SK-N-MC (cell line): ENCODE measurements at regions not wholly inside any gene's neighbourhood (a gene's known extent, or its start where the extent isn't known, plus 50 kb on each side); places are given as distances from the start of the nearest gene placed in this dataset.

Experiments
- DNase-seq: peaks from one replicate; pipeline ENCODE4 v3.0.0-alpha.2; 2011; ENCODE audit warnings: low read depth, low spot score
- H3K27ac ChIP-seq: fragments of 200-600 bp; sonication (generic); 2 replicates; pipeline ENCODE4 v1.5.1; 2016; ENCODE audit warnings: mixed run types
- H3K36me3 ChIP-seq: fragments of 200-600 bp; sonication (generic); 2 replicates; pipeline ENCODE4 v1.6.1; 2017; ENCODE audit warnings: antibody characterized with exemption, low read length, mixed read lengths; ENCODE audit not compliant: insufficient read depth
- H3K4me3 ChIP-seq: fragments of 200-600 bp; sonication (generic); 2 replicates; pipeline ENCODE4 v1.5.1; 2016
- H3K9ac ChIP-seq: fragments of 200-600 bp; sonication (generic); 2 replicates; pipeline ENCODE4 v1.8.0; 2017; ENCODE audit warnings: mixed run types, mixed read lengths; ENCODE audit not compliant: insufficient read length
- H3K9me3 ChIP-seq: fragments of 200-600 bp; sonication (generic); 2 replicates; pipeline ENCODE4 v1.6.1; 2017; ENCODE audit warnings: low read depth, mild to moderate bottlenecking, antibody characterized with exemption, low read length, moderate library complexity, mixed read lengths
- EZH2 ChIP-seq: fragments of 200-600 bp; sonication (generic); IDR thresholded peaks from one replicate; pipeline ENCODE4 v1.6.1; 2017; ENCODE audit warnings: antibody characterized with exemption
- FOXP2 ChIP-seq: optimal IDR thresholded peaks from 2 replicates; pipeline ENCODE3; 2011; ENCODE audit warnings: mild to moderate bottlenecking, moderate library complexity; ENCODE audit not compliant: insufficient read depth; ENCODE audit errors: extremely low read length, control extremely low read depth
- POLR2AphosphoS5 ChIP-seq: IDR thresholded peaks from 2 replicates; pipeline ENCODE4 v1.6.1; 2012; ENCODE audit warnings: mild to moderate bottlenecking, low read depth, low read length, borderline replicate concordance

GRCh38 chr6:74879976-74880375 is 325.9 kb downstream of the COL12A1 start:
- Histone ChIP-seq H3K36me3 (no peaks in the 10 kb centered on the region), H3K9me3 (no peaks in the 10 kb centered on the region), H3K27ac (no peak overlapping the region), H3K9ac (no peak overlapping the region), H3K4me3 (no peak overlapping the region)
- DNase-seq: no peak
- TF ChIP-seq FOXP2 (no peak), EZH2 (no peak), POLR2AphosphoS5 (no peak)

DNA sequence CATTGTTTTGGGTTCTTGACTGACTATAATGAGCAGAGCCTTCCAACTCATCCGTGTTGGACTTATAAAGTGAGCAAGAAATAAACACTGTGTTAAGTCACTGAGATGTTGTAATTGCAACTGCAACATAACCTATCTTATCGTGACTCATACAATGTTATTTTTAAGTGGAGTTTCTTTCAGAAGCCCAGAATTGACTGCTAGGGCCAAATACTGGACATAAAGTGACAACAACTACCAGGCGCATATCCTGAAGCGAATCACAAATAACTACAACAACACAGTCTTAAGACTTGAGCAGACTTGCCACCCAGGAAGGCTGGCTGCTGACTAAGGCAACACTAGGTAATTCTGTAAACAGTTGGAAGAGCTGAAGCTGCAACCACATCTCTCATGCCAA is 326.6 kb downstream of the COL12A1 start:
- DNase-seq: no peak
- no peak overlapping the region for H3K9ac ChIP-seq
- no peak overlapping the region for H3K4me3 ChIP-seq
- TF ChIP-seq EZH2 (no peak), POLR2AphosphoS5 (no peak), FOXP2 (no peak)
- H3K9me3 ChIP-seq: no peaks in the 10 kb centered on the region
- no peaks in the 10 kb centered on the region for H3K36me3 ChIP-seq
- H3K27ac ChIP-seq: no peak overlapping the region

DNA sequence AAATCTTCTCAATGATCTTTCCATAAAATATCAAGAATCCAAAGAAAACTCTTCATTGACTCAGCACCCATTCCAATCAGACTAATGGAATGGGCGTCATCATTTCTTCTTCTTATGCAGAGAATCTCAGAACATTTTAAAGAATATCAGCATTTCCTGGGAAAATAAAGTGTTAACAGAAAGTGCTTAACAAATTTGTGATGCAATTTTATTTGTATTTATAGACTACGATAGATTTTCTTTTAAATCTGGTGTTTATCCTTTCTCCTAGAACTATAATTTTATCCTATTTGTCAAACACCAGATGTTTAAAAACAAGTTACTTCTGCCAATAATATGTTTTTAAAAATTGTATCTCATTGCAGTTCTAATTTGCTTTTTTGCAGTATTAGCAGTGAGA is 330.7 kb downstream of the COL12A1 start:
- Histone ChIP-seq H3K4me3 (no peak overlapping the region), H3K9ac (no peak overlapping the region), H3K9me3 (no peaks in the 10 kb centered on the region), H3K27ac (no peak overlapping the region), H3K36me3 (no peaks in the 10 kb centered on the region)
- no peak for DNase-seq
- no peak for TF ChIP-seq POLR2AphosphoS5
- no peak for TF ChIP-seq FOXP2
- no peak for TF ChIP-seq EZH2

GRCh38 chr6:74872754-74873476 is 332.9 kb downstream of the COL12A1 start:
- Histone ChIP-seq H3K9ac (no peak overlapping the region), H3K9me3 (no peaks in the 10 kb centered on the region), H3K36me3 (no peaks in the 10 kb centered on the region), H3K27ac (no peak overlapping the region), H3K4me3 (no peak overlapping the region)
- TF ChIP-seq FOXP2 (no peak), POLR2AphosphoS5 (no peak), EZH2 (no peak)
- DNase-seq: no peak

- Histone ChIP-seq H3K9ac (no peak overlapping the region), H3K36me3 (no peaks in the 10 kb centered on the region), H3K9me3 (no peaks in the 10 kb centered on the region), H3K27ac (no peak overlapping the region), H3K4me3 (no peak overlapping the region)
- TF ChIP-seq FOXP2 (no peak), POLR2AphosphoS5 (no peak)
- no peak for DNase-seq
These were observed 334.1 kb downstream of the COL12A1 start for GRCh38 chr6:74871757-74872156.

DNA sequence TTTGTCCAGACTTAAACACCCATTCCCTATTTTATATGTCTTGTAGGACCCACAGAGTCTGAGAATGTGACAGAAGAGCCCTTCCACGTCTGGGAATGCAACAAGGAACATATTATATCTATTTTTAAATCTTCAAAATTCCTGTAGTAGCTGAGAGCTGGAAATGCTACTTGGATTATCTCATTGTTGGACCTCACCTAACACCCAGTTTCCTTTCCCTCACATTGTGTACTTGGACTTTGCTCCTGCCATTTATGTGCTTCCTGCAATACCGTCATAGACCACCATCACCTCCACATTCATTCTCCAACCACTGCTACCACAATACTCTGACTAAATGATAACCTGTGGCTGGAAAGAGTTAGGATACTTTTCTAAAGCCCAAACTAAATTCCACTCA is 335.4 kb downstream of the COL12A1 start:
- Histone ChIP-seq H3K9ac (no peak overlapping the region), H3K36me3 (no peaks in the 10 kb centered on the region), H3K27ac (no peak overlapping the region), H3K9me3 (no peaks in the 10 kb centered on the region), H3K4me3 (no peak overlapping the region)
- no peak for DNase-seq
- no peak for TF ChIP-seq EZH2
- no peak for TF ChIP-seq POLR2AphosphoS5
- no peak for TF ChIP-seq FOXP2

DNA sequence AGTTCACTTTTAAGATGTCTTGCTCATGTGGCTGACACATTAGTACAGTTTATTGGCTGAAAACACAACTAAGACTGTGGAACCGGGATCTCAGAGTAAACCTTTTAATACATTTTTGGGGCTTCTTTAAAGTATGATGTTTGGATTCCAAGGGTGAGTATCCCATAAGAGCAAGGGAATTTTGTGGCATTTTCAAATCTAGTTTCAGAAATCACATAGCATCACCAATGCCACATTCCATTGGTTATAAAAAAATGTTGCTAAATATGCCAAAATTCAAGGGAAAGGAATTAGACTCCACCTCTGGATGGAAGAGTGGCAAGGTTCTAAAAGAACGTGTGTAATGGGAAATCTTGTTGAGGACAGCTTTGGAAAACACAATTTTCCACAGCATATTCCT is 338.6 kb downstream of the COL12A1 start:
- Histone ChIP-seq H3K27ac (no peak overlapping the region), H3K9ac (no peak overlapping the region), H3K4me3 (no peak overlapping the region), H3K9me3 (no peaks in the 10 kb centered on the region), H3K36me3 (no peaks in the 10 kb centered on the region)
- no peak for DNase-seq
- TF ChIP-seq POLR2AphosphoS5 (no peak), FOXP2 (no peak), EZH2 (no peak)

GRCh38 chr6:74863968-74864367 is 341.9 kb downstream of the COL12A1 start:
- Histone ChIP-seq H3K9me3 (no peaks in the 10 kb centered on the region), H3K4me3 (no peak overlapping the region), H3K36me3 (no peaks in the 10 kb centered on the region), H3K27ac (no peak overlapping the region), H3K9ac (no peak overlapping the region)
- DNase-seq: no peak
- TF ChIP-seq FOXP2 (no peak), POLR2AphosphoS5 (no peak), EZH2 (no peak)

- no peaks in the 10 kb centered on the region for H3K9me3 ChIP-seq
- H3K27ac ChIP-seq: no peak overlapping the region
- no peak overlapping the region for H3K4me3 ChIP-seq
- TF ChIP-seq EZH2 (no peak), POLR2AphosphoS5 (no peak), FOXP2 (no peak)
- no peak overlapping the region for H3K9ac ChIP-seq
- no peaks in the 10 kb centered on the region for H3K36me3 ChIP-seq
- DNase-seq: no peak
These were observed 345.4 kb downstream of the COL12A1 start for GRCh38 chr6:74860456-74860855.
